GM21786 (cell line): ENCODE measurements at regions not wholly inside any gene's neighbourhood (a gene's known extent, or its start where the extent isn't known, plus 50 kb on each side); places are given as distances from the start of the nearest gene placed in this dataset.

Source experiments
- ATAC-seq: cut with Tn5 transposase; IDR thresholded peaks from one replicate; pipeline ENCODE4 v1.9.1; 2021; ENCODE audit not compliant: unreplicated experiment

DNA sequence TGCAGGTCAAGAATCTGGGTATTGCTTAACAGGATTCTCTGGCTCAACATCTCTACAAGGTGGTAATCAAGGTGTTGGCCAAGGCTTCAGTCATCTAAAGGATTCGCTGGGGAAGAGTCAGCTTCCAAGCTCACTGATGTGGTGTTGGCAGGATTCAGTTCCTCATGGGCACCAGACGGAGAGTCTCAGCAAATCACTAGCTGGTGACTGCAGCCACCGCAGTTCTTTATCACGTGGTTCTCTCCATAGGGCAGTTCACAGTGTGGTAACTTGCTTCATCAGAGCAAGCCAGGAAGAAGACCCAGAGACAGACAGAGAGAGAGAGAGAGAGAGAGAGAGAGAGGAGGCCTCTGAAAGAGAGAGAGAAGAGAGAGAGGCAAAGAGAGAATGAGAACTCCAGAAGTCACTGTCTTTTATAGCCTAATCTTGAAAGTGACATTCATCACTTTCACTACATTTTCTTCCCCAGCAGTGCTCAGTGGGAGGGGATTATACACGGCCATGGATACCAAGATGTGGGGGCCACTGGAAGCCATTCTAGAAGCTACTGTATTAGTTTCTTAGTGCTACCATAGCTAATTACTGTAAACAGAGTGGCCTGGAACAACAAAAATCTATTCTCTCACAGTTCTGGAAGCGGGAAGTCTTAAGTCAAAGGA is 109.2 kb upstream of the SMIM23 start:
- ATAC-seq = no peak

DNA sequence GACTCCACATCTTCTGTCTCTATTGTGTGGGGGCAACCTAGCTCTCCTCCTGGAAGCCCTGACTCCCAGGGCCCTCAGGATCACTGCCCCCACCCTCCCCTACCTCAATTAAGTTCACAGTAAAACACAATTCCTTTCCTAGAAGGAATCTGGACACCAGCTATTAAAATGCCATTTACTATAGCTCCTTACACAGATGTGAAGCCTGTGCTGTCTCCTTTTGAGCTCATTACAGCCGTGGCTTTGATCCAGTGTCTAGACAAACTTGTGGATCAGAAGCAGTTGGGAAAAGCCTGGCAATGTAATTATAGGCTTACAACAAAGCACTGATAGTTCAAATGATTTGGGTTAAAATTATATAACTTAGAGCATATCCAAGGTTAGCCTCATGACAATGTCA is 107.0 kb upstream of the SMIM23 start:
- ATAC-seq = no peak

DNA sequence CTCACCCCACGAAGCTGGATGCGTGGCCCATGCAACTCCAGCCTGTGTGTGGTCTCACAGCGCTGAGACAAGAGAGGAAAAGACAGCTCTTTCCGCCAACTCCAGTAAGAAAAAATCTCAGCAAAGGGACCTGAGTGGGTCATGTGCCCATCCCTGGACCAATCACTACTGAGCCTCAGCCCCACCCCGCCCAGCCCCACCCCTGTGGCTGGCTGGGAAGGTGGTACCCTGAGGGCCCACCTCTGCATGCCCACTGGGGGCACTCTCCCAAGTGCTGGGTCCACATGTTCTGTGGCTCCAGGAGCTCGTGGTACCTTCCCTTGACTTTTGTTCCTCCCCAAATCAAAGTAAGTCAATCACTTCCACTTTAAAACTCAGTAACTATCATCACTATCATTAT is 105.1 kb upstream of the SMIM23 start:
- ATAC-seq = no peak

DNA sequence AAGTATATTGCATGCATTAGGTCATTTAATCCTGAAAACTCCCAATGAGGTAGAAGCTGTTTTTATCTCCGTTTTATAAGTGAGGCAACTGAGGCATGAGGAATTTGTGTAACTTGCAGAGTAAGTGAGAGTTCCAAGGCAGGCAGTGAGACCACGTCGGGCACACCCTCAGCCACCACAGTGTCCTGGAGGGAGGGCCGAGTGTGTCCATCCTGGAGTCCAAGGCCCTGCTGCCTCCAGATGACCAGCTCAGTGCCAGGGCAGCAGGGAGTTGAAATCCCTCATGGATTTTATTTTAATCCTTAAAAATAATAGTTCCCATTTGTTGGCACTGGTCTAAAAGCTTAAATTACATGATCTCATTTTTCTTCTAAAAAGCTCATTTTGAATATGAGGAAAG is 104.6 kb upstream of the SMIM23 start:
- ATAC-seq = no peak

DNA sequence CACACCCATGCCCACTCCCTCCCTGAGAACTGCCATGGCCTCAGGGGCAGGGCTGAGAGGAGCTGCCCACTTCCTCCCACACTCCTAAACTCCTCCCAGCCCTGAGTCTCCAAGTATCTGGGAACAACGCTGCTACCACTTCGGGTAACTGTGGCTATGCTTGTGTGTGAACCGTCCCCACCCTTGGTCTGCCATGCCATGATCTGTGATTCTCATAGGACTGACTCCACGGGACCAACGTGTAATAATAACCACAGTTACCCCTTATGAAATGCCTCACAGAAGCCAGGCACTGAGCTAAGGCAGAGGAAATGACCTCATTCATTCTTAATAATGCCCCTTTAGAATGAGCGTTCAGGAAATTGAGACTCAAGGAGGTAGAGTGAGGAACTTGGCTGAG is 103.9 kb upstream of the SMIM23 start:
- no peak for ATAC-seq

DNA sequence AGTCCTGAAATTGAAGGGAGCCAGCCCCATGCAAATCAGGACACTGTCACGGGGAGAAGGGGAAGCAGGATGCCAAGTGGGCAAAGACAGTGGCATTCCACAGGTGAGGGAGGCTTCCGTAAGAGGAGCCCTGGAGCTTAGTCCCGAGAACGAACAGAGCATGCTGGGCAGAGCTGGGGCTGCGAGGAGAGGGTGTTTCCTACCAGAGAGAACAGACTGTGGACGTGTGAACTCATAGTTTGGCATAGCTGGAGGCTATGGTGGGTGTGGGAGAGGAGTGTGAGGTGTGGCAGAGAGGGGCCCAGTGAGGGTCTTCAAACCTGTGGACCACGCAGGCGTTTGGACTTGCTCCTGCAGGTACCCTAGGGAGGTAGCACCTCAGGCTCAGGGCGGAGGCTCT is 102.8 kb upstream of the SMIM23 start:
- no peak for ATAC-seq

DNA sequence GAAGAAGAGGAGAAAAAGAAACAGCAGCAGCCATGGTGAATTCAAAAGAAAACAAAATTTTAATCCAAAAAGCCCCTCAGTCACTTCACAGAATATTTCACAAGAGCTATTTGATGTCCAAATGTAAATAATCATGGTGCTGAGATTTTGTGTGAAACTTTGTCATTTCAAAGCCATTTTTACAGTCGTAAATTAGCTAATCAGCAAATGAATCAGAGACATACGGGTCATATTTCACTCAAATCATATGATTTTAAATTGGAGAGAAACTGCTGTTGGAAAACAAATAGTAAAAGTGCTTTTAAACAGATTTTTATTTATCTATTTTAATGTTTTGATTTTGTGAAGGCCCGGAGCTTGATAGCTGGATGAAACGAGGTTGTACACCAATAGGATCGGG is 101.4 kb upstream of the SMIM23 start:
- no peak for ATAC-seq

DNA sequence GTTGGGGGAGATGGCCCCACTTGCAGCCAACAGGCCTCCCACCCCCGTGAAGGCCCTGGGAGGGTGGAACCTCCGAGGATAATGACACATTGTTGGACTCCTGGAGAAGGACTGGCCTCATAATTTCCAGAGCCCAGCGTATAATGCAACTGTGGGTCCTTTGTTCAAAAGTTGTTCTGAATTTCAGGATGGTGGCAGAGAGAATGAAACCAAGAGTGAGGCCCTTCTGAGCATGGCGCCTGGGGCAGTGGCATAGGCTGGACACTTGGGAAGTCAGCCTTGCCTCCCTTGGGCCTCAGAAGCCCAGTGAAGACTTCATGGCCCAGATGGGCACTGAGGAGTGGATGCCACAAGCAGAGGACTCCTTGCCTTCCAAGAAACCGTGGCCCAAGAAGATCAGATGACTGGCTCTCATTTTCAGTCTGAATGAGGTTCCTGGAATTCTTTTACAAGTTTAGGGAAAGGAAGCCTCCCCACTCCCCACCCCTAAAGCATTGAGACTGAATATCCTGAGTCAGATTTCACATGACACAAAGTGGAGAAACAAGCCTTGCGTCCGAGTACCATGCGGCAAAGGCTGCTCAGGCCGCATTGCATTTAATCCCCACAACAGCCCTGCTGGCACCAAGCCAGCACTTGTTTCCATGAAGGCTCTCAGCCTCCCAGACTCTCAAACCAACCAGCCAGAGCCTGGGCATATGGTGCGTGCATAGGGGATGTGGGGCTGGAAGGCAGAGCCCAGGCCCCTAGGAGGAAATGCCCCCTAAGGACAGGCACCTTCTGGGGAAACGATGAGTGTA is 96.7 kb upstream of the SMIM23 start:
- no peak for ATAC-seq

DNA sequence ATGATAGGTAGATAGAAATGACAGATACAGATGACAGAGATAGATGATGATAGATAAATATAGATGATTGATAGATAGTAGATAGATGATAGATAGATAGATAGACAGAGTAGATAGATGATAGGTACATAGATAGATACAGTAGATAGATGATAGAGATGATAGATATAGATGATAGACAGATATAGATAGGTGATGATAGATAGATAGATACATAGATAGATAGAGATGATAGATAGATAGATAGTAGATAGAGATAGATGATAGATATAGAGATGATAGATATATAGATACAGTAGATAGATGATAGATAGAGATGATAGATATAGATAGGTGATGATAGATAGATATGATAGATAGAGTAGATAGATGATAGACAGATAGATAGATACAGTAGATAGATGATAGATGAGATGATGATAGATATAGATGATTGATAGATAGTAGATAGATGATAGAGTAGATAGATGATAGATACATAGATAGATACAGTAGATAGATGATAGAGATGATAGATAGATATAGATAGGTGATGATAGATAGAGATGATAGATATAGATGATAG is 95.7 kb upstream of the SMIM23 start:
- ATAC-seq = no peak

DNA sequence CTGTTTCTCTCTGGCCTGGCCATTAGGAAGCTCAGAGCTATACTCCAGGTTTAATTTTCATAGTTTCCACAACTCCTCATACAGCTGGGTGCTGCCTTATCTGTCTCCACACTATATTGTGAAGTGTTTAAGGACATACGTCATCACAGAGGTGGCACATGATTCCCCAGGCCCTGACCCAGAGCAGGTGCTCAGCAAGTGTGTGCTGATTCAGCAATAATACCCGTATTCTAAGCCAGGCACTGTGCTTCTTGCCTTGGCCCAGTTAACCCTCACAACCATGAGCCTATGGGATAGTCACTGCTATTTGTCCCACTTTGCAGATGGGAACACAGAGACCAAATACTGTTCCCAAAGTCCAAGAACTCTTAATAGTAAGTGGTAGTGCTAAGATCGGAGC is 93.5 kb upstream of the SMIM23 start:
- ATAC-seq = no peak

DNA sequence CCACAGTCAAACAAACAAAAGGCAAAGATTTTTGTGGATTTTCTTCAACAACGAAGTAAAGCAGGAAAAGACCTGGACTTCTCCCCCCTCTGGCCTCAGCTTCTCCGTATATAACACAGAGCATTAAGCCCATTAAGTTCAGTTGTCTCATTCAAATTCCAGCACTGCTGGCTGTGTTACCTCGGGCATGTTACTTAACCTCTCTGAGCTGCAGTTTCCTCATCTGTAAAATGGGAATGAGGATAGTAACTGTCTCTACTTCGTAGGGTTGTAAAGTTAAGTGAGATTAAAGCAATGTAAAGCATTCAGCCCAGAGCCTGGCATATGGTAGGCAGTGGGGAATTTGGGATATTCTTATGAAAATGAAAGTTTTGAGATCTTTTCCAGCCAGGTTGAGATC is 92.7 kb upstream of the SMIM23 start:
- no peak for ATAC-seq

DNA sequence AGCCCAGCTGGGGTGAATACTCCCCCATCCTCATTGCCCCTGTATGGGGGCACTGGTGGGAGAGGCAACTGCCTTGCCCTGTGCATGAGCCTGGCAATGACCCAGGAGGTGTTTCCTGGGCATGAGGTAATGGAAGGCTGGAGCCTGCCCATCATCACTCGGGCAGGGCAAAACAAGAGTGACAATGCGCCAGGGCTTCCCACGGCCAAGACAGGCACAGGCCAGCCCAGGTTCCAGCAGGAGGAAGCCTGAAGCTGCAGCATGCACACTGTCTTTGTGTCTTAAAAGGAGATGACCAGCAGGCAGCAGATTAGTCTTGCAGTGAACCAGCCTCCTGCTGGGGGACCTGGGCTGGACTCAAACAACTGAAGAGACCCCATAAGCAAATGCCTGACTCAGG is 92.2 kb upstream of the SMIM23 start:
- ATAC-seq = no peak

DNA sequence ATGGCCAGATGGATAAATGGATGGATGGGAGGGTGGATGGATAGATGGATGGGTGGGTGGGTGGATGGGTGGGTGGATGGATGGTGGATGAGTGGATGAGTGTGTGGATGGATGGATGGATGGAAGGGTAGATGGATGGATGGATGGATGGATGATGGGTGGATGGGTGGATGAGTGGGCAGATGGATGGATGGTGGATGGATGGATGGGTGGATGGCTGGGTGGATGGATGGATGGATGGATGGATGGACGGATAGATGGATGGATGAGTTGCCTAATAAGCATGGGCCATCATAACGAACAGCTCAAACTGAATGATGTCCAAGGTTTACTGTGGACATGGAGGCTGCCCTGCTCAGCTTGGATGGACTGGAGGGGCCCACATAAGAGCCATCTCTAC is 89.8 kb upstream of the SMIM23 start:
- no peak for ATAC-seq

DNA sequence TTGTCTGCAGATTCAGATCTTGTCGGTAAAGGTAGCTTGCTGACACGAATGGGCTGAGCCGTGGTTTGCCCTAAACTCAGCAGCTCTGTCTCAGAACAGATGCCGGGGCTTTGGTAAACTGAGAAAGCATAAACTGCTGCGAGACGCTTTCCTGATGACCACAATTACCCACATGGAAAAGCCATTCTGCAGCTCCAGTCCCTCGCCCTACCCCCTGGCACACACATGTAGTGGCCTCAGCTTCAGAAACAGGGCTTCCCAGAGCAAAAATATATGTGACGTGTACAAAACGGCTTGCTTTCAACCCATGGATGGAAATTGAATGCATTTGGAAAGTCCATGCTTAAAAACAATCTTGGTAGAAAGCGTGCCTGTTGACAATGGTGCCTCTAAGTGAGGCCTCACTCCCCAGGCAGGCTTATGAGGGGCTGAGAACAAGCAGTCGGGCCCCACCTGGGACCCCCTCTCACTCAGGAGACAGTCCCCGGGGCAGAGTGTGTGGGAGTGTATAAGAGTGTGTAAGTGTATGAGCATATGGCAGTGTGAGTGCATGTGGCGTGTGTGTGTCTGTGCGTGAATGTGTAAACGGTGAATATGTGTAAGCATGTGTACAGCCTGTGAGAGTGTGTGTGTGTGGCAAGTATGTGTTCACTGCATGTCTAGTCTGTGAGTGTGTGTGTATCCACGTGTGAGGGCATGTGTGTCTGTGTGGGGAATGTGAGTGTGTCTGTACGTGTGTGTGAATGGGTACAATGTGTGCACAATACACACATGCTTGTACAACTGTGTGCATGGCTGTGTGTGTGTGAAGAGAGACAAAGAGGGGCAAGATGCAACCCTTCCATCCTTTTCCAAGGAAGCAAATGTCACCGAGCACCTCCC is 88.2 kb upstream of the SMIM23 start:
- ATAC-seq = no peak

DNA sequence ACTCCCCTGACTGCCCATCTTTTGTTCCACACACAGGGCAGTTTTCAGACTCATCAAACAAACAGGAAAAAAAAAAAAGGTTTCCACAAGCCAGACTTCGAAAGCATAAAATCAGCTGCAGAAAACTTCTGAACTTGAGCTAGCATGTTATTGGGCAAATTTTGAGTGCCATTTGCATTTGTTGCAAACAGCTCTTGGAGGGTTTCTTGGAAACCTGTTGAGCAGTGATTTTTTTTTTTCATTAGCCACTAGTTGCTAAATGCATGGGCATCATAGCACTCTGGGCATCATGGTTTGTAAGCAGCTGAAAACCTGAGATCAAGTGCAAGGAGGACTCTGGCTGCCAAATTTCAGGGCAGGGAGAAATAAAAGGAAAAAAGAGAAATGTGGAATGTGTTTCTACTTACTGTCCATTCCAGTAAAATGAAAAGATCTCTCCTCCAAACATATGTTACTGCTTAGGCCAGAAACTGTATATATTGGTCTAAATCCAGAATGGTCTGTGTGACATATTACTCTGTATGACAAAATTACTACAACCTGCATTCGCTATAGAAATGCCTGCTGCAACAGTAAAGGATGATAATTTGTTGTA is 85.2 kb upstream of the SMIM23 start:
- no peak for ATAC-seq

DNA sequence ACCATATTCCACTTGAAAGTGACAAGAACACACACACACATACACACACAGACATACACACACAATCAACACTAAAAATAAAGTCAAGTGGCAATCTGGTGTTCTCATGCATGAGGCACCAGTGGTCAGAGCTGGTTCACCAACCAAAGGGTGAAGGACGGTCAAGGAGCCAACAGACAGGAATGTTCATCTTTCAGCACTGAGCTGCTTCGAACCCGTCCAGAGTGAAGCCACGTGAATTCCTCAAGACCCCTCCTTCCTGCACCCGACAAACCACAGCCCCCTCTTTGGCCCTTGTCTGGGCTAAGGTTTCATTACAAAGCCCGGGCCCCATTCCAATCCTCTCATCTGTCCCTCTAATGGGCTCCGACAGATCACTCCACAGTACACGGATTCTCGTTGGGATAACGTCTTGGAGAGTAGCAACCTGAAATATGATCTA is 84.5 kb upstream of the SMIM23 start:
- no peak for ATAC-seq

DNA sequence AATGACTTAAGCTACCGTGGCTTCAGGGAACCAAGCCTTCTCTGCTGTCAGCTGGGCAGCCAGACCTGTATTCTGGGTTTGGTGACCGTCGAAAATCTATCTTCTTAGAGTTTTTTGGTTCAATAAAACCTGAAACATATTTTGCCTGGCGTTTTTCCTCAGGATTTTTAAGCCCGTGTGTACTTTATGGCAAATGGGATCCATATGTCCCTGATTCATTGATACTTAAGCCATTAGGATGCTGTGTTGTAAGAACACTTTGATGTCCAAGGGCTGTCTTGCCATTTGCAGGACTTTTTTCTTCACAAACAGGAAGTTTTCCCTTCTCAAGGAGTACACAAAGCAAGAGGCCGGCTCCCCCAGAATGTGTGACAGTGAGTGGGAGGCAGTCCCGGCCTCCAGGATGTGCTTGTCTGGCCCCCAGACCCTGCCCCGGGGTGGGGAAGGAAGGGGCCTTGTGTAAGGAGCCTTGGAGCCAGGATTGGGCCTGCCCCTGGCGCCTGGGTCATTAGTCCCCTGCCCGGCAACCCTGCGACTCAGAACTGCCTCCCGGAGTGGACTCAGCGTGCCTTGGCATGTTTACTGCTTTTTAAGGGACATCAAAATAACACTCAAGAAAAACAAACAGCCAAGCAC is 83.4 kb upstream of the SMIM23 start:
- no peak for ATAC-seq

DNA sequence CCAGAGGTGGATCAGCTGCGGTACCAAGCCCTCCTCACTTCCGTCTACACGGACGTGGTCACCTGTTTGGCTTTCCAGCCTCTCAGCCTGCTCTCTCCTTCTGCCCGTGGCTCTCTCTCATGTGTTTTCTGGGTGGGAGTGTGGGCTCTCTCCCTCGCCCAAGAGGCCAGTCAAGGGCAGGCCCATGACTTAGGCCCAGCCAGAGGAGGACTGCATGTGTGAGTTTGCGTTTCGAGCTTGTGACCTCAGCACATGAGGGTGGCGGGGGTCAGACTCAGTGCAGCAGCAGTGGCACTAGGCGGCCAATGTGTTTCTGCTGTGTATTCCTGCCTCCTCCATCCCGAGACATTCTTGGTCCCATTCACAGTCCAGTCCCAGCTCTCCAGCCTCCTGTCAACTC is 82.5 kb upstream of the SMIM23 start:
- no peak for ATAC-seq

DNA sequence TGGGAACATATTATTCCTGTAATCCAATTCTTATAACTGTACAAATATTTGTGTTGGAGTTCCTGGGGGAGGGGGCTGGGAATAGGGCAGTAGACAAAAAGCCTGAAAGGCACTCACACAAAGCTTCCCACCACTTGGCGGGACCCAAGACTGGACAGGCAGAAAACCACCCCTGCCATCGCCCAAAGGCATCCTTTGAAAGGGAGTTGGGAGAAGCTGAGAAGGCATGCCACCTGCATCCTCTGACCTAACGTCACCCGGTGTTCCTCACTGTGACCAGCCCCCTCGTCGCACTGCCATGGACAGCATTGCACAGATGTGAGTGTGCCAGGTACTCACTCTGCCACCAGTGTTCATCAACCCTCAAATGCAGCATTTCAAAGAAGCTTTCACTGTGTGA is 80.6 kb upstream of the SMIM23 start:
- ATAC-seq = no peak

DNA sequence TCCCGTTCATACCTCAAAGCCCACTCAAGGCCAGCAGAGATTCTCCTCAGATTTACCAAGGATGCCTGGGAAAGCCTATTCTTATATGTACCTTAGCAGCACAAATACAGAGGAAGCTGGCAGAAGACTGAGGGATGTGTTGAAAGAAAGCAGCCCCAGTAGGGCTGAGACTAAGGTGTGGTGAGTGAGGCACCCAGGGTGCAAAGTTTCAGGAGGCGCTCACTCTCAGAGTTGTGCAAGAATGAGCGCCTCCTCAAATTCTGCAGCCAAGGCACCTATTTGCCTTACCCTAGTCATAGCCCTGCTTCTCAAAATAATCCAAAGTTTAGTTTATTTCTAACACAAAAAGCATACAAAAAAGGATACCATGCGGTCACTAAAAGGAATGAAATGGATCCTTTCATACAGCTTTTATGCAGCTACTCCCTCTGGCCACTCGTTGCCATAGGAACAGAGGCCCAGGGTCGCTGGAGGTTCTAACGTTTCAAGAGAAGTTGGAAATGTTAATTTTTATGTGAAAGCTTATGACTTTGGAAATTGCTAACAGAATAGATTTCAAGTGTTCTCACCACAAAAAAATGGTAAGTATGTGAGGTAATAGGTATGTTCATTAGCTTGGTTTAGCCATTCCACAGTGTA is 79.7 kb upstream of the SMIM23 start:
- no peak for ATAC-seq
